ENCODE measurements at regions not wholly inside any gene's neighbourhood (a gene's known extent, or its start where the extent isn't known, plus 50 kb on each side); places are given as distances from the start of the nearest gene placed in this dataset.

DNA sequence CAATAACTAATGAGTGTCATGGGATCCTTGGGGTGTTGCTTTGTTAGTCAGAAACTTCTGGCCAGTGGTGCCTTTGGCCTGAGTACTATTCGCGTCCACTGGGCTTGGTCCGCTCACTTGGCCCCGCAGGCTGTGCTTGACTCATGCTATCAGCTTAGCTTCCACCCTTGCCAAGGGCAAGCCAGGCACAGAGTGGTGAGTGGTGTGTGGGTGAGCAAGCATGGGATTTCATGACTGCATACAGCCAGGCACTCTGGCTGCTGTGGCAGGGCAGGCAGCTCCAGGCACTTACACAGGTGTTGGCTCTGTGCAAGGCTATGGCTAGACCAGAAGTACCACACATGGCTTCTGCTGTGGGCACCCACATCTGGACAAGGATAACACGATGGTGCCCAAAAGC, 1026.3 kb downstream of the PCDH19 start:
- TF ChIP-seq, protein P1, sequence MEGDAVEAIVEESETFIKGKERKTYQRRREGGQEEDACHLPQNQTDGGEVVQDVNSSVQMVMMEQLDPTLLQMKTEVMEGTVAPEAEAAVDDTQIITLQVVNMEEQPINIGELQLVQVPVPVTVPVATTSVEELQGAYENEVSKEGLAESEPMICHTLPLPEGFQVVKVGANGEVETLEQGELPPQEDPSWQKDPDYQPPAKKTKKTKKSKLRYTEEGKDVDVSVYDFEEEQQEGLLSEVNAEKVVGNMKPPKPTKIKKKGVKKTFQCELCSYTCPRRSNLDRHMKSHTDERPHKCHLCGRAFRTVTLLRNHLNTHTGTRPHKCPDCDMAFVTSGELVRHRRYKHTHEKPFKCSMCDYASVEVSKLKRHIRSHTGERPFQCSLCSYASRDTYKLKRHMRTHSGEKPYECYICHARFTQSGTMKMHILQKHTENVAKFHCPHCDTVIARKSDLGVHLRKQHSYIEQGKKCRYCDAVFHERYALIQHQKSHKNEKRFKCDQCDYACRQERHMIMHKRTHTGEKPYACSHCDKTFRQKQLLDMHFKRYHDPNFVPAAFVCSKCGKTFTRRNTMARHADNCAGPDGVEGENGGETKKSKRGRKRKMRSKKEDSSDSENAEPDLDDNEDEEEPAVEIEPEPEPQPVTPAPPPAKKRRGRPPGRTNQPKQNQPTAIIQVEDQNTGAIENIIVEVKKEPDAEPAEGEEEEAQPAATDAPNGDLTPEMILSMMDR (IDR thresholded peaks at IDR 0.05), result no peak
- TF ChIP-seq POLR2AphosphoS5 (IDR thresholded peaks at IDR 0.05), result no peak
